Smooth muscle cell of the brain vasculature (primary cell): ENCODE measurements at regions not wholly inside any gene's neighbourhood (a gene's known extent, or its start where the extent isn't known, plus 50 kb on each side); places are given as distances from the start of the nearest gene placed in this dataset.

Experiments
- DNase-seq: peaks from one replicate; pipeline ENCODE4 v3.0.0-alpha.2; 2012; ENCODE audit warnings: low read depth, low spot score

- peak; percentile 13 for DNase-seq
Measured at GRCh38 chr3:117252208-117252607, 542.6 kb downstream of the TUSC7 start.

GRCh38 chr3:117252651-117253050, 543.1 kb downstream of the TUSC7 start:
- DNase-seq, result no peak

GRCh38 chr3:117253636-117254035, 544.1 kb downstream of the TUSC7 start:
- no peak for DNase-seq

DNA sequence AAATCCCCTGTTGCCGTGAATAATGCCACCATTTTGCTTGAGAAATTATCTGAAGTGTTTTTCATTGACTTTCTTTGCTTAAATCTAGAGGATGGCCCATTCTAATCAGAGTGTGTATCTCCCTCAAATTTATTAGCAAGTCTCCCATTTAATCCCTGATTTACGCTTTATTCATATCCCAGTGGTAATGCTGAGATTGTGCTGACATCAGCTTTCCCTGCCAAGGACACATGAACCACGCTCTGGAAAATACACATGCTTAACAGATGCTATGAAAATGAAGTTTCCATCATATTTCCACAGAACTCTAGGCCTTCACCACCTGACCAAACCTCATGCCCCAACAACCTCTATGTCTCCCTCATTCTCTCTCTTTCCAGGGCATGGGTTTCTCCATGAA, 545.4 kb downstream of the TUSC7 start:
- no peak for DNase-seq

DNA sequence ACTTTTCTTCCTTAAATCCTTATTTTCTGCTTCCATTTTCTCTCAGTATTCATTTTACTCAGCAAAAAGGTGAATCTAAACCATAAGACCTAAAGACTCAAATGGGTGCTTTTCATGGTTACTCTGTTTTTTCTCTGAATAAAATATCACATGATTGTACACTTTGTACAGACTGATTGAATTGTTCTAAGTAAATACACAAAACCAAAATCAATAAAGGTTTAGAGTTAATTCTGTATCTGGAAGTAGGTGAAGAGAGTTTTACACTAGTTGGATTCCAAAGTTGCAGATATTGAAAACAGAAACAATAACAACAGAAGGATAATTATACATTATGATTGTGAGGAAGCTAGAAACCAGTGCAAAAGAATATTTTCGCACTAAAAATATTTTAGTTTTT, 546.2 kb downstream of the TUSC7 start:
- DNase-seq, result no peak

DNA sequence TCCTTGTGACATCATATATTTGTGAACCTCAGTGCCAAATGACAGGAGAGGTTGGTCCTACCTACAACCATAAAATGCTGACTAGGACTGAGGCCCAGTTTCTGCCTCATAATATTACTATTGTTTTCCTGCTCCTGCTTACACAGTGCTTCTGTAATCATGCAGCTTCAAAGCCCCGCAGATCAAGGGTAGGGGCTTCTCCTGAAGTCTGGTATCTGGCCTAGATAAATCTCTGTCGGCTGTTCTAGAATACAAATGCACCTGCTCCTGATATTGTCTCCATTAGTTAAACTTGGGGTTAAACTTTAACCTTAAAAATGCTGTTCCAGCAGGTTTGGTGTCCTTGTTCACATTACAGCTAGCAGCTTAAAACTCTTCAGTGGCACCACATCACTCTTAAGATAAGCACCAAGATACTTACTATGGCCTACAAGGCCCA, 552.4 kb downstream of the TUSC7 start:
- DNase-seq, result no peak

DNA sequence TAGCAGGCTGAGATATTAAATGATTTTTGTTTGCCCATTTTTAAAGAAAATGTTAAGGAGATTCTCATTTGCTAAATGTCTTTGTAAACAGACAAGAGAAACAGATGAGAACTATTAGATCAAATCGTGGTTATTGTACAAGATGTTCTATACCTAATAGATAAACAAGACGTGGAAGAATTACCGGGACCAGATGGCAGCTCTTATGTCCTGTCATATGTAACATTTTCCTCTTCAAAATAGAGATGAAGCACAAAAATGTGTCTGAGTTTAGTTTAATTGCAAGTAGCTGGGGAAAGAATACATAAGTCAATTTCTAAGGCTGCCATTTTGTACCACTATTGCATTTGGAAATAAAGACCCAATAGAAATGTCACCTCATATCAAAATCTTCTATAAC, 553.7 kb downstream of the TUSC7 start:
- no peak for DNase-seq

DNA sequence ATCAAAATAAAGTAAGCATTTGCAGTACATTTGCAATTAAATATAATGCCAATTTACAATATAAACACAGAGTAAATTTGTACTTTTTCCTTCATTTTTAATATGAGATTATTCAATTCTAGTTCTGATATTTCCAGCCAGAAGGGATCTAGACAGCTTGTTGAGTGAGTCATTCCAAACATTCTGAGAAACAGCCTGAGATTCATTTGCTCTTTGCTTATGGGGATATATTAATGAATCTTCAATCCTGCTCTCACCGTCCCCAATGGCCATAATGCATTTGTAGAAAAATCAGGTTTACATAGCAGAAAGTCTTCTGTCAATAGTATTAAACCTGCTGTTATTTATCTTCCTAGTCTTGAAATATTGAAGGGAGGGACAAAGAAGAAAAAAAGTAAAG, 554.2 kb downstream of the TUSC7 start:
- no peak for DNase-seq

- DNase-seq, result no peak
Measured at GRCh38 chr3:117264204-117264994, 554.8 kb downstream of the TUSC7 start.

DNA sequence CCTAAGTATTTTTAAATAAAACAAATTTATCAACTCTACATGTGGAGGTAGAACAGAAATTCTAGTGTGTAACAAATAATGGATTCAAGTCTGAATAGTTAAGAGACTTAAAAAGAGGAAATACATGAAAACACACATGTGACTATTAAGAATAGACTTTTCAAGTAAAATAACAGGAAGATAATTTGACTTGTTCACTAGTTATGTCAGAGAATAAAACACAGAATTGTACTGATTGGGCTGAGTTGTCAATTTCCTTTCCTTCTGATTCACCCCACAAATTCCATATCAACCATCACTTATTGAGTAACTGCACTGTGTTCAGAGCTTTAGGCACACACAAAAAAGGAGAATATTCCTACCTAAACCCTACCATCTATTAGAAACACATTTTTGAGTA, 557.2 kb downstream of the TUSC7 start:
- DNase-seq, result no peak

DNA sequence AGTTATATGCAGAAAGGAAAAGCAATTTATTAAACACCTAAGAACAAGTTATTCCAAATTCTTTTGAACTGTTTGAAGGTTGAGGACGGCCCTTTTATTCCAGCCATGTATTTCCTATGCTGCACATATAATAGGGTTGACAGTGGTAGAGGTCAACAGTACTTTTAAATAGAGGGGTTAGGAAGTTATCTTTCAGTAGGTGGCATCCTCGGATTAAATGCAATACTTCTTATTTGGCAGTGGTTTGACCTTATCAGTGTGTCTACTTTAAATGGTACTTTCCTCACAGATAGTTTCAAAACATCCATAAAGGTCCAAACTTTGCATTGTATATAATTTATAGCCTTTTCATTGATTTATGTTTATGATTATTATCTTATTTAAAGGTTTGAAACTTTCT, 558.7 kb downstream of the TUSC7 start:
- no peak for DNase-seq

DNA sequence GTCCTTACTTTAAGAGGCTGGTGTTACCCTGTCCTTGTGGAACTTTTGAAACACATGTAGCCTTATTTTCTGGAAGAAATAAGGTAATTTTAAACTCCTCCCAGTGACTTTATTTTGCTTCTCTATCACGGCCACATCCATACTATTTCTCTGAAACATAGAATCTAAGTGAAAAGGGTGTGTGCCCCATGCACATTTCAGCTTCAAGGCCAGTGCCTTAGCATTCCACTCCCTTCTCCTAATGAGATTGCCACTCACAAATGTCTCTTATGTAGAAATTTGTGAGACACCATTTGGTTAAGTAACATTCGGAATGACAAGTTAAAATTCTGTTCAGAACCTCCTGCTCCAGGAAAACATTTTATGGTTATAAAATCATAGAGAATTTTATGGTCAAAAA, 562.7 kb downstream of the TUSC7 start:
- no peak for DNase-seq

DNA sequence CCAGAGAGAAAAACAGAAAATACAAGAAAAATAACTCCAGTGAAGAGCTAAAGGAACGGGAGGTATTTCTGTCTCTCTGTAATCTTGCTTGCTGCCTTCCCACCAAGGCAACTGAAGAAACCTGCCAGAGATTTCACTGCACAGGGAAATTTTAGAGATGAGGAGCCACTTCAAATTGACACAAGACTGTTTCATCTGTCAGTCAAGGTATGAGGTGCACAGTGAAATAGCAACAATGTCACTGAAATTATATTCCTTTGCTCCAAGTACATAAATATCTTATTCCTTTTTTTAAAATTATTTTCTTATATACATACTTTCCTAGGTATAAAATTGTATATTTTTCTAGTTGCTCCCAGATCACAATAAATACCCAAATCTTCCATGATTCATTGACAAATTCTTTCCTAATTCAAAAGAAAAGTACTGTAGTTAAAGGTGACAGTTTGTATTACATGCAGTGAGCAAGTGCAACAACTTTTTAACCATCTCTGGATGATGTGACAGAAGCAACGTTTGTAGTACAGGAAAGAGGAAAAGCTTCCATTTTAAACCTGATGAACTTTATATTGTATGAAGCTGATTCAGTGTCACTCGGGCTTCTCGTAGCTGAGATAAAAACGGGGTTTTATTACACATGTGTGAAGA, 563.4 kb downstream of the TUSC7 start:
- DNase-seq, result no peak

GRCh38 chr3:117277816-117278215, 568.2 kb downstream of the TUSC7 start:
- DNase-seq, result no peak

DNA sequence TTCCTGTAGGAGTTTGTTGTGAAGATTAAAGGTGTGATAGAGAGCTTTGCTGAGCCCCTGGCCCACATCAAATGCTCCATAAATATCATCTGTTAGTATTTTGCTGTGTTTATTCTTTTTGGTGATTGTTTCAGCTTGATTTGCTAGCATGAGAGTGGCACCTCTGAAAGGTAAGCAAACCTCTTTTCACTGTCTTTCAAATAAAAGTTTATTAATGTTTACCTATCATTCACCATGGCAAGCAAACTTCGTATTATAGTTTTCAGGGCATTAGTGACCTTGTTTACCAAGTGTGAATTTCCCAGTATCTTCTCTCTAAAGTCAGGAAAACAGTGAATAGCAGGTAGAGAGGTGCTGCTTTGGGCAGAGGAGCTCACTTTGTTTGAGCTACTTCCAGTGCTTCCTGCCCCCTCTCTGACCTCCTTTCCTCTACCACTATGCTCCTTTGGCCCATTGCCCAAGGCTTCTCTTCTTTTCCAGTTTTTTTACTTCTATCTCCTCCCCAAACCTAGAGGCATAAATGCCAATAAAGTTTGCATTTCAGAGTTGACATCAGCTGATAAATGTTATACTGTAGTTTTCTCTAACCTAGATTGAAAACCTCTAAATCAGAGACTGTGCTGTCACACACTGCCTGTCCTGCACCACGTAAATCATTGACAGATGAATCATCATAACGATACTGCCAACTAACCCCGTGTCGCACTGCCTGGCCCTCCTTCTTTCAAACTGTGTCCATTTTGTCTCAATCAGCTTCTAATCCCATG, 569.0 kb downstream of the TUSC7 start:
- DNase-seq, result peak; percentile 1

GRCh38 chr3:117281371-117281770, 571.8 kb downstream of the TUSC7 start:
- DNase-seq, result no peak

GRCh38 chr3:117282566-117282965, 573.0 kb downstream of the TUSC7 start:
- DNase-seq, result no peak

GRCh38 chr3:117285737-117286136, 576.2 kb downstream of the TUSC7 start:
- no peak for DNase-seq

DNA sequence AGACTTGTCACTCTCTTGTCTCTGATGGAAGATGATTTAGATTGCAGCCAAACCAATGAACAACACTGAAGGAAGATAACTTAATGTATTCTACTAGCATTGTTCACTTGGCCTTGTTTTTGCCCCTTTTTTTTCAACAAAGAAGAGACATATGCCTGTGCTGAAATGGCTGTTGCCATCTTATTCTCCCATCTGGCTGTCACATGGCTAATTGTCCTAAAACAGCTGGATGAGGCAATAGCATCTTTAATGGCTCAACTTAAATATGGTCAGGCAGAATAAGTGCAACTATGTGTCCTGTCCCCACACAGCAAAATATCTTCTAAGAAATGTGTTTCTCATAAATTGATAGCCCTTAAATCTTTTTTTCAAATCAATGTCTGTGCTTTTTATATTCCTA, 576.9 kb downstream of the TUSC7 start:
- no peak for DNase-seq

DNA sequence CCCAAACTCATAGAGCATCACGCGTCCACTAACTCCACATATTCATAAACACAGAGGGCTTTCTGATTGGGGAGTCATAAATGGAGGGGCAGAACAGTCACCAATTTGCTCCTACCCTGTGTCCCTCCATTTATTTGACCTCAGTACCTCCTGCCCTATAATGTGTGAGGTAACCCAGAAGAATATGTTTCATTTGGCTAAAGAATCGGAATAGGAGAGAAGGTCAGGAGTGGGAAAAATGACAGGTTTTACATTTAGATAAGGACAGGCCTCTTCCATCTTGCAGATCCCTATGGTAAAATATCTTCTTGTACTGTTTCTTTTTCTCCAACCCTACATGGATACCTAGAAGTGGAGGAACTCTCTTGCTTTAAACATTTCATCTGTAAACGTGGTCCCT, 578.0 kb downstream of the TUSC7 start:
- DNase-seq, result no peak

DNA sequence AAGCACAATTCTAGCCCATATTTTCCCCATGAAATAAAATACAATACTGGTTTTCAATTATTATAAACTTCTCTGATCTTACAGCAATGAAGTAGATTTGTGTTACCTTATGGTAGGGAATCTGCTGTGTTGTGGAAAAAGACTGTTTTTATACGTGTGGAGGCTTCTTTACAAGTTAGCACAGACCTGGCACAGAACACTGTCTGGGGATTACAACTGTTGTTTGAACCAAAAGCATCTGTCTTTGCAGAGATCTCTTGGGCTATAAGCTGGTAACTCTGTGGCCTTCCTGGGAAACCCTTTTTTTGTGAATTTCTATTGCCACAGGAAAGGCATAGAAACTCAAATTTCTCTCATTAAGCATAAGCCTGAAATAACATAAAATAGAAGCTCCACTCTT, 581.9 kb downstream of the TUSC7 start:
- DNase-seq, result no peak

DNA sequence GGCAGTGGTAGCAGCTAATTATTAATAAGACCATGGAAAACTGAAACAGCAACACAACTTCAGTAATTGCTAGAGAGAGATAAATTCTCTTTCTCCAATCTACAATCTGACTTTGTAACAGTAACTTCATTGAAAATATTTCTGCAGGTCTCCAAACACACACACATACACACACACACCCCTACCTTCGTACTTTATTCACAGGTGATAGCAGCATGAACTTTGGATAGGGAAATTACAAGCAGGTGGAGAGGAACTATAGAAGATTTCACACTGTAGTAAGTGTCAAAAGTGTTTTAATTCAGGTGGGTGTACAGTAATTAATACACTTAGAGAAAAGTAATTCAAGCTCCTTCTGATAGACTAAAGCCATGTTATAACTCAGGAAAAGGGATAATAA, 587.5 kb downstream of the TUSC7 start:
- no peak for DNase-seq

DNA sequence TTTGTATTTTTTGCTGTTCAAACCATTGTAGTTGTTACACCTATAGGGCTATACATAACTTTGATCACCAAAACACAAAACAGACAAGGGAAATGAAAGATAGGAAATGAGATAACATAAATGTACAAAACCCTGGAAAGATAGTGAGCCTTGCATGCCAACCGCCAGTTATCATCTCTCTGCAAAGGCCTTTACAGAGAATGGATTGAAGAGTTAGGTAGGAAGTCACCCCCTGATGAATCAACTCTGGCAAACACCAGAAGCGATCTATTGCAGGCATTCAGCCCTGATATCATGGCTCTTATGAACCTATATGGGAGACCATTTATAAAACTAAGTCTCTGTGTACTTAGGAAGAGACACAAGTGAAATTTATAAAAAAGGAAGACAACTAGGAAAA, 588.0 kb downstream of the TUSC7 start:
- DNase-seq, result no peak
